ENCODE measurements at regions not wholly inside any gene's neighbourhood (a gene's known extent, or its start where the extent isn't known, plus 50 kb on each side); places are given as distances from the start of the nearest gene placed in this dataset.

DNA sequence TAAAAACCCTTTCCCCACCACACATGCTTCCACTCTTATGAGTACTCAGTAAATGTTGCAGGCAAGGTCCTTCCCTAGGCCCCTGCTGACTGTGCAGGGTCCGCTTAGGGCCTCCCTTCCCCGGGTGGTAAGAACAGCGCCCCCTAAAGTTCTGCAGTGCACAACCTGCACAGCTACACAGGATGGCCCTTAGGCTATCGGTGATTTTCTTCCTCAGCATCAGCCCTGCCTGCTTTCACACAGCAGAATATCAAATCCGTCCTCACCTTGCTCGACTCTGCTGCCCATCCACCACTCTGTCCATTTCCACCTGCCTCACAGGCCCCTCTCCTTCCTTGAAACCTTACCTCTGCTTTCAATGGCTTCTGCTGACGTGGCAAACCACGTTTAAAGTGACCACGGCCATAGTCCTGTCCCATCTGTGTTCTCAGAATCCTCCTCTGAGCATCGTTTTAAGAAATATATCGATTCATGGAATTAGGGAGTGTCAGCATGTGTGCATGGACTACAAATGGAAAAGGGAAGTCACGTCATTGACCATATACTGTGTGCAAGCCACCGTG lies 51.4 kb upstream of the TMEM132E start:
- DNase-seq, result no peak

DNA sequence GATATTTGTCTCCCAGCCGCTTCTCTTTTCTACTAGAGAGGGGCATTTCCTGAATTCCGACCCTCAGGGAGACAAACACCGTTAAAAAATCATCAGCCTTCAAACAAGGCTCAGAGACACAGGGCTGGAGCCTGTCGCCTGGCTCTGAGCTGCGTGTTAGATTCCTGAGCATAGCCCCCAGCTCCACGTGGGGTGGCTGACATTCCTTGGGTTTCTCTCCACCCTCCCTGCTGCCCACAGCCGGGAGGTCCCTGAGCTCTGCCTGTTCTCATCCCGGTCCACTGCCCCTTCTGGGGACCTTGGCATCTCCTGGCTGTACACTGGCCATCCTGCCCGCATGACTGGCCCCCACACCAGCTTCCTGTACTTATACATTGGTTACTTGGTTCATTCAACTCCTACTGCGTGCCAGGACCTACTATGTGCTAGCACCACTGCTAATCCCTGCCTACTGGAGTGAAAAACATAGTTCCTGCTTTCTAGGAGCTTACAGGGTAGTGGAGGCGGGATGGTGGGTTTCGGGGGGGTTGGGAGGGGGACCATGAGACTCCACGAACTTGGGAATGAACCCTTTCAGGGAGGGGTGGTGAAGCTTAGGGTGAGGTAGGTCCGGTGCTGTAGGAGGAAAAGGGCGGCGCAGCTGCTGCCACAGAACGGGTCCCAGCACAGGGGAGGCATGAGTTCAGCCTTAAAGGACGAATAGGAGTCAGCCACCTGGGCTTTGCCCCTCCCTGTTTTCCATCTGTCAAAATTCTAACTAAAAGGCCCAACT lies 52.1 kb upstream of the TMEM132E start:
- DNase-seq, result no peak

DNA sequence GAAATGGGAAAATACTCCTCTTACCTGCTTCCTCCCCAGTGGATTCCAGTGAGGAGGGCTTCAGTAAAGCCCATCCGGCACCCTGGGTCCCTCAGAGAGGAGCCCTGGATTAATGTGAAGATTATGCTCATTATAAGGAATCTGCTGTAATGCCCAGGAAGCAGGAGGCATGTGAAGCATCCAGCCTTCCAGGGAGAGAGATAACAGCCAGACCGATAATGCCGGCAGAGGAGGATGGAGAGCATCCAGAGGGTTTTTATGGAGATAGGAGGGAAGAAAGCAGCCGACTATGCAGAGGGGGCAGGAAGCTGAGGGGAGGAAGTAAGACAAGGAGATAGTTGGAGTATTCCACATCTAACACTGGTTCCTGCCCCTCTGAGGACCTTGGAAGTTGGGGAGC lies 53.7 kb upstream of the TMEM132E start:
- no peak for DNase-seq

DNA sequence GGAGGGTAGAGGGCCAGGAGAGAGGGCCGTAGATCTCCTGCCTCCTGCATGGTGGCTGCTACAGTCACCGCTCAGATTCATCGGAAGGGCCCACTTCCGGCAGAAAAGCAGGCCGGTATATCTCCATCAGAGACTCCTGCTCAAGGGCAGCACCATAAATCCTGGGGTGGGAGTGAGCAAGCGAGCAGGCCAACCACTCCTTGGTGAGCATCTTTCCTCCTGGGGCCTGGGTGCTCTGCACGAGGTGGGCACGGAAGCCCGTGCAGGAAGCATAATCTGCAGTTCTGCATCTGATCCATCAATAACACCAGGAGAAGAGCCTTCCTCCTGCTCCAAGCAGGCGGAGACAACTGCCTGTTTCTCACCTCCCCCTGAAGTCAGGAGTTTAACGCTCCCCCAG lies 57.4 kb upstream of the TMEM132E start:
- no peak for DNase-seq

DNA sequence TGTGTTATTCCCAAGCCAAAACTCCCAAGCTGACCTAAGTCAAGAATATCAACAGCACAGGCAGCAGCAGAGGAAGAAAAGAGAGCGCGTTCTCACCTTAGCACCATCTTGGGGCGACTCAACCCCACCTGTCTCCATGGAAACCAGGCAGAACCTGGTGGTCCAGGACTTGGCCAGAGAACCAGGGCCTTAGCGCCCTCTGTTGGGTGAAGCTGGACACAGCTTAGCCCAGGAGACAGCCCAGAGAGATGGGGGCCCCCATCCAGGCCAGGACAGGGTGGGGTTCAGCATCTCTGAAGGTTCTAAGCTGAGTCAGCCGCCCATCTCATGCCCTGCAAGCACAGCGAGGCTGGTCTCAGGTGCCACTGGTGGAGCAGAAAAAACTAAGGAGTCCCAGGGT lies 60.1 kb upstream of the TMEM132E start:
- no peak for DNase-seq

DNA sequence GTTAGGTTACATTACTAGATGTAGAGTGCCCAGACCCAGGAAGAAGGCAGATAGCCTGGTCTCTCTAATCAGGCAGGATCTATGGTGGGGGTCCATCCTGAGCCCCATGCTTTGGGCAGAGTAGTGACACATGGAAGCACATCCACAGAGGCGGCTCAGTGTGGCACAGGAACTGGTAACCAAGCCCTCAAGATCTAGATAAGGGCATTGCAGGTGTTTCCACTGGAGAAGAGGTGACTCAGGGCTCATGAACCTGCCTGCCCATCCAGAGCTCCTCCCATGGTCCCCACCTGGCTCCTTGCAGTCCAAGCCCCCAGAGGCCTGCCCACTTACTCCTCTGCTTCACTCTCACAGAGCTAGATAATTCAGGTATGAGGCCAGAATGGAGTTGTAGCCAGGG lies 62.0 kb upstream of the TMEM132E start:
- DNase-seq, result no peak

DNA sequence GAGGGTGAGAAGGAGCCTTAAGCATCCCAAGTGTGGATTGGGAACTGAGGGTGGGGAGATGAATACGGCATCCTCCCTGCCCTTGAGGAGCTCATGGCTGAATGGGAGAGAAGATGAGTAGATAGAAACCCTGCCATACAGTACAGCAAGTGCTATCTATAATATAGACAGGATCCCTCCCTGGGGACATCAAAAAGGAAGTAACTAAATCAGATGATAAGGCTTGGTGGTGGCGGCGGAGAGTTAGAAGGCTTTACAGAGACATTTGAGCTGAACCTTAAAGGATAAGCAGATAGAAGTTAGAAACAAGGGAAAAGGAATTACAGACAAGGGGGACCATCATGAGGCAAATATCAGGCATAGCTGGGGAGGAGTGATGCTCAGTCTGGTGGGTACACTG lies 67.5 kb upstream of the TMEM132E start:
- no peak for DNase-seq

DNA sequence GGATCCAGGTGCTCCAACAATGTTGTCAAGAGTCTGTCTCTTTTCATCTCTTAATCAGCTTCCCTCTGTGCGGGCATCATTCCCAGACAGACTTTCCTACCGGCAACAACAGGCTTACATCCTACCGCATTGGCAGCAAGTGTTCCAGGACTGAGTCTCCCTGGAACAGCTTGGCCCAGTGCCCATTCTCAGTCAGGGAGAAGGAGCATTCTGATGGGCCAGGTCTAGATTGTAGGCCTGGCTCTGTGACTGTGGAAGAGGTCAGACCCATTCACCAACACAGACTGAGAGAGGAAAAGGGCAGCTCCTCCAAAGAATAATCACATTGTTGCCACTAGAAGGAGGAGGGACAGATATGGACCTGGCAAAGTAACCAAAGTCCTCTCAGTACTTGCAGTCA lies 68.1 kb upstream of the TMEM132E start:
- no peak for DNase-seq

DNA sequence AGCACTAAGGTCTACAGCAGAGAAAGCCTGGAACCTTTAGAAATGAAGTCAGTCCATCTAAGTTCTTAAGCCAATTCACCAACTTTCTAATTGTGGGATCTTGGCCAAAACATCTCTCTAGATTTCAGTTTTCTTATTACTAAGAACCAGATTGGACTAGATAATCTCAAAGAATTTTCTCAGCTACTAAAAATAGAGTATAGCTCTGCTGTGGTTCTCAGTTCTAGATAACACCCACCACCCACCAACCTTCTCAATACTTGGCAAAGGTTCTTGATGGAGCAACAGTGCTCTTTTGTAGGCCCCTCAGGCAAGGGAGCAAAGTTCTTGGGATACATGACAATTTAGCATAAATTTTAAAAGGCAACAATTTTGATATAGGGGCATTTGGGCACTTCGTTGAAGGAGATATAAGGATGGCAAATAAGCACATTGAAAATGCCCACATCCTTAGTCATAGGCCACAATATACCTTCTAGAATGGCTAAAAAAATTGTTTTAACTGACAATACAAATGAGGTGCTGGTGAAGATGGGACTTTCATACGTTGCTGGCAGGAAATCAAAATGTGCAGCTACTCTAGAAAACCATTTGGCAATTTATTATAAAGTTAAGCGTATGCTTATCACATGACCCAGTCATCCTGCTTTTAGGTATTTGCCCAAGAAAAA lies 74.4 kb upstream of the TMEM132E start:
- DNase-seq, result no peak

DNA sequence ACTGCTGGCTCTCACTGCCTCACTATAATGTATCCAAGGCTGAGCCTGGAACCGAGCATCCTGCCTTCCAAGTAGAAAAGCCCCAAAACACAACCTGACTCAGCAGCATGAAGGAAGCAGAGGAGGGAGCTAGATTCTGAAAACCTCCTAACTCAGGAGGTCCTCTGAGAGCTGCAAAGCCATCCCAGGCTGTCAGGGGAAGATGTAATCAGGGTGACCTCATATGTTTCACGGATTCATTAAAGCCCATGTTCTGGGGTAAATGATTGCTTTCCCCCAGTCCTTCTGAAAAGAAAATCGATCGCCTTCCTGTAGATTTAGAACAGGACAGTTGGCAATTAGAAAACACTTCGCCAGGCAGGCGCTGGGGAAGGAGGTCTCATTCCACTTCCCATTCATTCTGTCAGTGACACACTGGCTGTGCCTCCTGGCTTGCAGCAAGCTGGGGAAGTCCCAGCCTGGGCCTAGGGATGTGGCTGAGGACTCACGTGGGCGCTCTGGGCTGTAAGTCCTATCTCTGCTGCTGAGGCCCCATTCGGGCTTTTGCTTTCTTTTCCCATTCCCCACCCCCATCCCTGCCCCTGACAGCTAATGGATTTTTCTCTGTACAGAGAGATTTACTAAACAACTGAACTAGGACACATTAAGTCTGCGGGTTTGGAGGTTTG lies 75.7 kb upstream of the TMEM132E start:
- DNase-seq, result no peak

DNA sequence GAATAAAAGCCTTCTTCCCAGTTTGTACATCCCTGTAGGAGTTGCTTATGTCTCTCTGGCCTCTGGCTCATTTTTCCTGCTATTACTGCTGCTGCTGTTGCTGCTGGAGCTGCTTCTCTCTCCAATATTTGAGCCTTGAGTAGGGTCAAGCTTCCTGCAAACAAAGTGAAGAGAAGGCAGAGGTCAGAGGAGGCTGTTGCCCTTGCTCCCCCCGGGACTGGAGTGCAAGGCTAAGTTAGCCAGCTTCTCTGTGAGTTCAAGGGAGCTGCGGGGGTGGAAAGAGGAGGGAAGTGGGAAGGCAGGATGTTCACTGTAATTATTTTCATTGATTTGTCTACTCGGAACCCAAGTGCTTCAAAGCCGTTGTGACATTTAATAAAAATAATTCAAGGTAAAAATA lies 77.0 kb upstream of the TMEM132E start:
- no peak for DNase-seq

DNA sequence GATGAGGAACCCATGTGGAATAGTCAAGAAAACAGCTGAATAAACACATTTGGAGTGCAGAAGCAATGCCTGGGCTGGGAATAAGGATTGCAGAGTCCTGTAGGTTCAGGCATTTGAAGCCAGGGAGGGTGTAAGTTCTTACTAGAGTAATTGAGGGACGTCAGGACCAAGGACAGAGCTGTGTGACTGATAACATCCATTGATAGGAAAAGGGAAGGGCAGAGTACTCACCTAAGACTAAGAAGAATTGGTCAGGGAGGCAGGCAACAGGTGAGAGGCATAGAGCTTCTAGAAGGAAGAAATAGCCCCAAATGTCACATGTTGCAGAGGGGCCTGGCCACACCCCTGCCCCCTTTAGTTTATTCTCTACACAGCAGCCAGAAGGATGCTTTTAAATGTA lies 79.8 kb upstream of the TMEM132E start:
- DNase-seq, result no peak

DNA sequence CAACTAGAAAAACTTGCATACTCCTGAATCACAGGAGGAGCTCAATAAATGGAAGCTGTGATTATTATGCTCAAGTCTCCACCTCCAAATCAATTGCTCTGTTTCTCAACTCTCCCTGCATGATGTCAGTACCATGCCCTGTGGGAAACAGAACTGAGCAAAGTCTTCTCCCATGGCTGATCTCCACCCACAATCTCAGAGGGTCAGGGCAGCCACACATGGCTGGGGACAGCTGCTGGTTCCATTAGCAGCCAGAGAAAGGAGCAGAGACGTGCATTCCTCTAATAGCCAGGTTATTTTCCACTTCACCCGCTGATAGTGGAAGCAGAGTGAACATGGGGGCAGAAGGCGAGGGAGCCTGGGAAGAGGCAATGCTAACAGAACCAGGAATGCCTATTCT lies 85.5 kb upstream of the TMEM132E start:
- no peak for DNase-seq

DNA sequence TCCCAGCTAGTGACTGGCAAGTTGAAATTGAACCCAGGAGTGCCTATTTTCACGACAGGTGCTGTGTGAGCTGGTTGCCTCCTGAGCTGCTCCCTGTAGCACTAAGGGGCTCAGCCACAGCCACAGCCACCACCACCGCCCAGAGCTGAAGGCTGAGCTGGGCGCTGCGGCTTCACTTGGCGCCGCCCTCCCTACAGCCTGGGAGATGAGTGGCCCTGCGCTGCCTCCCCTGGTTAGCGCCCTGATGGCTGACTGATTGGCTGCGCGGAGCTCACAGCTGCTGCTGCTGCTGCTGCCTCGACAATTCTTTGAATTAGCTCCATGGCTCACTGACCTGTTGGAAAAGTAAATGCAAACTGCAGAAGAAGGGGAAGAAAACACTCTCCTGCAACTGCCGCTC lies 91.8 kb upstream of the TMEM132E start:
- DNase-seq, result no peak

DNA sequence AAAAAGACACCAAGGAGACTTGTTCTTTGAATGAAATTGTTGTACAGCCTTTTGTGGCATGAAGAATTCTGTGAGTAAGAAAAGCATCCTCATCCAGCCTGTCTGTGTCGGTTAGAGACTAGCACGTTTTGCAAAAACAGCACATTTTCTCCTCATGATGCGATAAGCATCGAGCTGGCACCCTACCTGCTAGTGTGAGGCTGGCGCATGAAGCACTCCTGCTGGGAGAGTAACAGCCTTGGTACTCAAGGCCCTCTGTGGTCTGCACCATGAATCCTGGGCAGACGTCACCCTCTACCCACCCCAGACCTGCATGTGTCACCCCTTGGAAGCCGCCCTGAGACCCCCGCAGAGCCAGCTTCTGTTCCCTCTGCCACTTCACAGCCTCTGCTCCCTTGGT lies 92.6 kb upstream of the TMEM132E start:
- no peak for DNase-seq

DNA sequence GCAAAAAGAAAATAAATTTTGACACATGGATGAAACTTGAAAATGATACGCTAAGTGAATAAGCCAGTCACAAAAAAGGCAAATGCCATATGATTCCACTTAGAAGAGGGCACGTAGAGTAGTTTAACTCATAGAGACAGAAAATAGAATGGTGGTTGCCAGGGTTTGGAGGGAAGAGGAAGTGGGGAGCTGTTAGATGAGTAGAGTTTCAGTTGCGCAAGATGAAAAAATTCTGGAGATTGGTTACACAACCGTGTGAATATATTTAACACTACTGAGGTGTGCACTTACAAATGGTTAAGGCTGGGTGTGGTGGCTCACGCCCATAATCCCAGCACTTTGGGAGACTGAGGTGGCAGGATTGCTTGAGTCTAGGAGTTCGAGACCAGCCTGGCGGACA lies 93.4 kb upstream of the TMEM132E start:
- no peak for DNase-seq

DNA sequence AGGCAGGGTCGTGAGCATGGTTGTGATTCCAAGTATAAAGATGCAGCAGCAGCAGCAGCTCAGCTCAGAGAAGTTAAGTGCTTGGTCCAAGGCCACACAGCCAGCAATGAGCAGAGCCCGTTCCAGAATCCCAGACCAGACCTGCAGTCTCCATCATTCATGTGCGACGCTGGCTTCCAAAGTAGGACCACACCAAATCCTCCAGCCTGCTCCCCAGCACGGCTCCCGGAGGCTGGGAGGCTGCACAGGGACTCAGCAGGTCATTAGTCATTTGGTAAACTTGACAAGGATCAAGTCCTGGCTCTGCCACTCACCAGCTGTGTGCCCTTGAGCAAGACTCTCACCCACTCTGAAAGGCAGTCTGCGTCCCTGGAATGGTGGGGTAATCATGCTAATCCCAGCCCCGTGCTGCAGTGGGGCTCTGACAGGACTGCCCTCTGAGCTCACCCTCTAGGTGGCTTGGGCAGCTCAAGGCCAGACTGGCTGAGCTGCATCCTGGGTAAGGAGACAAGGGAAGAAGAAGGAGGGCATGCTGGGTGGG lies 95.1 kb upstream of the TMEM132E start:
- no peak for DNase-seq

DNA sequence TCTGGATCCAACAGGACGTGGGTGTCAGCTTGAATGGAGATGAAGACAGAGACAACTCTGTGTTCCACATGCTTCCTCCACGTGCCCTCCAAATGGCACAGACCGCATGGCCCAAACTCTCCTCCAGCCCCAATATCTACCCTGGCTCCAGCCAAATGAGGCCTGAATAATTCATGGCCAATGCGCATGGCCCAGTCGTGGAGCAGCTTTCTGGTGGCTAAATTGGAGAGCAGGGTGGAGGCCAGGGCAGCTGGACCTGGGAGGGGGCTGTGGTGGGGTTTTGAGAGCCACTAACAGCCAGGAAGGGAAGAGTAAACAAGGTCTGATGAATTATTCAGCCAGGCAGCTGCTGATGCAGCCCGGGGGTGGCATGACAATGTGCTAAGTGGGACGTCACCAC lies 96.7 kb upstream of the TMEM132E start:
- no peak for DNase-seq

DNA sequence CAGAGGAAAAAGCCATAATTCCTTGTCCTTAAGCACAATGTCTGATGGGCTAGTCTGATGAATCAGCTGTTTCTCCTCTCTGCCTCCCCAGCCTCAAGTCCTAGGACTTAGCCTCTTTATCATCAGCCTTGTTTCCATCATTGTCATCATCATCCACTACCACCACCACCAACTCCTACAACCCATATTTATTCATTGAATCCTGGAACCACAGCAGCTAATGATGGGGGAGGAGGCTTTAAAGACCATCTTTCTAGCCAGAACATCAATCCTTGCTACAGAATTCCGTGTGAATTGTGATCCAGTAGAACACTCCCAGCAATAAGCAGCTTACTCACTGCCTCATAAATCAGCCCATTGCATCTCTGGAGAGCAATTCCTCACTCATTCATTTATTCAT lies 97.6 kb upstream of the TMEM132E start:
- DNase-seq, result no peak

DNA sequence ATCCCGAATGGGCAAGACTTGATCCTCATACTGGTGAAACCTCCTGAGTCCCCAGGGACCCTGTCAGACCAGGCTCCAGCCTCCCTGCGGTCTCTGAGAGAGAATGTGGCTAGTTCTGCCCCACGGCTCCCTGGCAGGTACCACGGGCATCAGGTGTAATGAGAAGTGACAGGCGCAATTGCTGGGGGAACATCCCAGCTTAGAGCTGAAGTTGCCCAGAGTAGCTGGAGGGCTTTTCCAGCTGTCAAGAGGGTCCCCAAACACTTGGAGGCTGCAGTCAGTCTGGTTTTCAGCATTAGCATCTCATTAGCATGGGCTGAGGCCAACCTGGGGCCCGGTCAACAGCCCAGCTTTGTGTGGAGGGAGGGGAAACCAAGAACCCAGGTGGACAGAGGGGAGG lies 100.0 kb upstream of the TMEM132E start:
- no peak for DNase-seq

DNA sequence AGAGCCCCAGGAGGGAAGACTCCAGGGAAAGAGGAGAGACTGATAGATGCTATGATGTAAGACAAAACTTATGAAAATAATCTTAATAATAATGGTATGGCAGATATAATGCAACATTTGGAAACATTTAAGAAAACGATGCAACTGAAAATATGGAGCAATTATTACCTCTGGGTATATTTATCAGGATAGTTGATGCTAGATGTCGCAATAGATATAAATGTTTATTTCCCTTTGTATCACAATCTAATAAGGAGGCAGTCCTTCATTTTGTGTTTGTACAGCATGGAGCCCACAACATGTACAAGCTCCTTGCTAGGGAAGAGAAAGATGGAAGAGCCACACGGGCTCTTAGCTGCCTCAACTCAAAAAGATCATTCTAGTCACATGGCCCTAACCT lies 101.1 kb upstream of the TMEM132E start:
- no peak for DNase-seq

DNA sequence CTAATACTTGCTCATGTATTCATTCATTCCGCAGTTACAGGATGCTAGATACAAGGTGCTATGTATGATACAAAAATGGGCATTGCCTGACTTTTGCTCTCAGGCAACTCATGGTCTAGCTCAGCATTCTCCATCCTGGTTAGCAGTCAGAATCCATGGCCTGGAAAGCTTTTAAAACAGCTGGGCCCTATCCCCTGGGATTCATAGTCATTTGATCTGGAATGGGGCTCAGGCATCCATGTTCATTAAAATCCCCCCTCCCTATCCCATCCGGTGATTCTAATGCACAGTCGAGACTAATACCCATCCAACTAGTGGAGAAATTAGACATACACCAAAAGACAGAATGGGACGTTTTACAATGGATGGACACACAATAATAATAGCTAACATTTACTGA lies 104.1 kb upstream of the TMEM132E start:
- DNase-seq, result no peak

DNA sequence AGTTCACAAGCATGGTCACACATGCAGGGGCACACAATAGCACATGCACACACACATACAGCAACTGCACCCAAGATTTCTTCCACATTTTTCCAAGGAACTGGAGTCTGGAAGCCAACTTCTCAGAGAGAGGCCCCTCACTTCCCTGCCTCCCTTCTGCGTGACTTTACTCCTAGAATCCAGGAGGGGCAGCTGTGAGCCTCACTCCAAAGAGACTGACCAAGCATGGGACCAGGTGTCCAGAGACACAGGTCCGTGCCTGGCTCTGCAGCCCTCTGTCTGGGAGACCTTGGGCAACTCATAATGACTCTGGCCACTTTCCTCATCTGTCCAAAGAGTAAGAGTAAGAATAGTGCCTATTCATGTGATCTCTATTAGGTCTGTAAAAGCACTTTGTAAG lies 104.7 kb upstream of the TMEM132E start:
- no peak for DNase-seq

DNA sequence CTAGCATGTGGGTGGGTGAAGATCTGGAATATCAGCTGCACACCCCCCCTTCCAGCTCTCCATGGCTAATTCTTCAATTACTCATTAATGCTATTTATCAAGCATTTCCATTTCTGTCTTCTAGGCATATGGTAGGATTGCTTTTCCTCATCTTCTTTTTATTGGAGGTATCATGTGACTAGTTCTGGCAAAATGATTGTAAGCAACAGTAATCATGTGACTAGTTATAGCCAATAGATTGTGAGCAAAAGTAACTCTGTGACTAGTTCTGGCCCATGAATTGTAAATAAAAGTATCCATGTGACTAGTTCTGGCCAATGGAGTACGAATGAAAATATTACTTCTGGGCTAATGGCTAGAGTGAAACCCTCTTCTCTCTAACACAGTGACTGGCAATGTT lies 107.0 kb upstream of the TMEM132E start:
- DNase-seq, result no peak

Data from DMS79 treated with DMSO at 0.1 percent for 48 hours (cell line).